K562 (cell line): ENCODE measurements at regions not wholly inside any gene's neighbourhood (a gene's known extent, or its start where the extent isn't known, plus 50 kb on each side); places are given as distances from the start of the nearest gene placed in this dataset.
A peak's percentile ranks its signal among the peaks of the same experiment; 100 is the strongest.

ENCODE experiments used
- ATAC-seq: fragments of 200-7000 bp; cut with Tn5 transposase; 3 replicates; pipeline ENCODE4 v1.9.1; 2020; ENCODE audit warnings: moderate library complexity
- BruUV-seq: library from RNA; stranded (reverse); fragments of 400-500 nt; replicated peaks from 2 replicates; lab custom pipeline; 2021; lab: Mats Ljungman, UMichigan
- CTCF ChIA-PET: fragments of 300-600 bp; formaldehyde crosslinking; extraction: SDS; loops from one replicate; lab custom pipeline; 2021; ENCODE audit warnings: low intra/inter-chr PET ratio; lab: Yijun Ruan, JAX
- POLR2A ChIA-PET: fragments of 300-600, 350-650 bp; sonication (Branson Sonifier 250); formaldehyde crosslinking; extraction: SDS; loops from one replicate; lab custom pipeline; 2021; ENCODE audit warnings: antibody characterized with exemption, inconsistent platforms; lab: Yijun Ruan, JAX
- DNase-seq, 4 experiments: peaks; one replicate each; pipeline versions ENCODE4 v3.0.0 to v3.0.0-alpha.2; 2011 to 2018; ENCODE audit warnings: low spot score in 3 of 4, mixed read lengths in 3 of 4; ENCODE audit errors: extremely low read depth in 1 of 4
- FAIRE-seq: peaks from 2 replicates; lab custom pipeline; 2011; peaks lifted over from hg19 to GRCh38; lab: Jason Lieb, UNC
- H2AFZ ChIP-seq: 2 replicates; pipeline ENCODE4 v1.6.0; 2011; ENCODE audit warnings: low read depth, low read length, control low read depth, inconsistent platforms
- H3K27ac ChIP-seq: fragments of 200-600 bp; 3 replicates; pipeline ENCODE4 v1.8.0; 2011; ENCODE audit warnings: low read depth, mild to moderate bottlenecking, control low read depth, inconsistent platforms, low read length, moderate library complexity, mixed read lengths; ENCODE audit errors: extremely low read depth
- H3K27me3 ChIP-seq, 2 experiments: fragments of 300-600 bp in 1 of 2; 2 replicates in 1 of 2; 3 replicates in 1 of 2; pipeline versions ENCODE4 v1.6.0 to v1.8.0; 2011; ENCODE audit warnings: inconsistent platforms in 2 of 2, low read length in 2 of 2, mild to moderate bottlenecking in 1 of 2, mixed read lengths in 1 of 2, moderate library complexity in 1 of 2; ENCODE audit not compliant: control insufficient read depth in 2 of 2, insufficient read depth in 2 of 2
- H3K36me3 ChIP-seq: fragments of 300-600 bp; 3 replicates; pipeline ENCODE4 v1.8.0; 2011; ENCODE audit warnings: mild to moderate bottlenecking, low read length, inconsistent platforms; ENCODE audit not compliant: control insufficient read depth, insufficient read depth
- H3K4me1 ChIP-seq, 2 experiments: fragments of 200-600 bp in 1 of 2; replicated peaks in 1 of 2; 2 replicates in 1 of 2; 3 replicates in 1 of 2; pipeline versions ENCODE4 v1.5.1 to v1.8.0; 2011; ENCODE audit warnings: inconsistent platforms in 2 of 2, low read length in 2 of 2, mild to moderate bottlenecking in 1 of 2, mixed read lengths in 1 of 2, moderate library complexity in 1 of 2; ENCODE audit not compliant: control insufficient read depth in 2 of 2, insufficient read depth in 2 of 2
- H3K4me2 ChIP-seq: 2 replicates; pipeline ENCODE4 v1.6.1; 2011; ENCODE audit warnings: low read length, control low read depth, inconsistent platforms, mixed read lengths; ENCODE audit not compliant: insufficient read depth
- H3K4me3 ChIP-seq: fragments of 200-600 bp; sonication (generic), shearing (Covaris generic); 2 replicates; pipeline ENCODE4 v1.5.1; 2016; ENCODE audit warnings: control low read depth, inconsistent platforms
- H3K79me2 ChIP-seq: fragments of 200-600 bp; 3 replicates; pipeline ENCODE4 v1.8.0; 2011; ENCODE audit warnings: low read length, inconsistent platforms; ENCODE audit not compliant: control insufficient read depth, insufficient read depth
- H3K9ac ChIP-seq, 2 experiments: 2 replicates each; pipeline versions ENCODE4 v1.6.0 to v1.6.1; 2011; ENCODE audit warnings: low read depth in 2 of 2, low read length in 2 of 2, control low read depth in 1 of 2, inconsistent platforms in 1 of 2, mild to moderate bottlenecking in 1 of 2, mixed read lengths in 1 of 2; ENCODE audit not compliant: insufficient read depth in 1 of 2
- H3K9me1 ChIP-seq: one replicate; pipeline ENCODE4 v1.6.0; 2011; ENCODE audit warnings: inconsistent platforms, mild to moderate bottlenecking, low read length, moderate library complexity; ENCODE audit not compliant: control insufficient read depth, insufficient read depth
- H3K9me3 ChIP-seq: replicated peaks from 2 replicates; pipeline ENCODE4 v1.5.1; 2011; ENCODE audit warnings: low read depth, low read length, inconsistent platforms; ENCODE audit not compliant: control insufficient read depth, insufficient read depth
- H4K20me1 ChIP-seq: replicated peaks from 2 replicates; pipeline ENCODE4 v1.6.1; 2011; ENCODE audit warnings: low read length, inconsistent platforms, mixed read lengths; ENCODE audit not compliant: control insufficient read depth, insufficient read depth
- CEBPB ChIP-seq: fragments of 450-650 bp; IDR thresholded peaks from 2 replicates; pipeline ENCODE4 v1.6.1; 2016; ENCODE audit warnings: missing genetic modification characterization, missing compliant biosample characterization
- CEBPG ChIP-seq, 3 experiments: fragments of 200-800 bp in 1 of 3; sonication (Bioruptor generic) in 1 of 3; sonication (generic) in 1 of 3; formaldehyde crosslinking in 1 of 3; IDR thresholded peaks in 2 of 3; conservative IDR thresholded peaks in 1 of 3; 2 replicates each; pipeline versions ENCODE4 v1.6.1 to v1.8.0; 2016 to 2022; ENCODE audit warnings: missing compliant biosample characterization in 2 of 3, missing genetic modification characterization in 2 of 3, mild to moderate bottlenecking in 1 of 3, missing genetic modification reagents in 1 of 3
- WGBS: fragments of 100-300 bp; shearing (Covaris generic); methylation state at CpG from one replicate; pipeline ENCODE4 v1.1.6; 2016; ENCODE audit warnings: low coverage, mixed read lengths; ENCODE audit not compliant: insufficient coverage; ENCODE audit errors: missing lambda C conversion rate; 5-methylcytosine and 5-hydroxymethylcytosine counted together
- in situ Hi-C: fragments of 300-500 bp; cut with MboI; formaldehyde crosslinking; loops from 4 replicates; pipeline ENCODE4 v1.15.0; 2018; ENCODE audit warnings: inconsistent platforms, mixed read lengths
- intact Hi-C: fragments of 100-400 bp; cut with micrococcal nuclease; formaldehyde crosslinking; loops from 2 replicates; pipeline ENCODE4 v1.14.2; 2022
- TF ChIP-seq, protein P1 (sequence below), 2 experiments: IDR thresholded peaks in 1 of 2; conservative IDR thresholded peaks in 1 of 2; 2 replicates each; pipeline ENCODE4 v1.6.1; 2016; ENCODE audit warnings: low read depth in 2 of 2, mild to moderate bottlenecking in 1 of 2, missing compliant biosample characterization in 1 of 2, missing genetic modification characterization in 1 of 2, moderate library complexity in 1 of 2

DNA sequence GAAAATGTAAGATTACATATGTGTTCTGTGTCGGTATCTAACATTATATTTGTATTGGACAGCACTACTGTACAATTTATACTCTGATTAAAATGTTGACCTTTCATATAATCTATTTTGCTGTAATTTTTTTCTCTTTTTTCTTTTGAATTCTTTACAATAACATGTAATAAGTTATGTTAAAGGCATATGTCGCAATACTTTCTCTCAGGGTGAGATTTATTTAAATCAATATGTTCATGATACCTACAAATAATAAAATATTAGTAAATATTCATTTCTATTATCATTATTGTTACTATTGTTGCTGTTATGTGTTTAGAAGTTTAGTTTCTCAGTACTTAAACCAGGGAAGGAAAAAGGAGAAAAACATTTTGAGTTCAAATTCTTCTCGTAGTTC lies 807.4 kb downstream of the STIM2 start:
- no peak overlapping the region for H2AFZ ChIP-seq
- H3K4me3 ChIP-seq: no peak overlapping the region
- CTCF ChIA-PET: no interaction called here
- no peaks in the 10 kb centered on the region; the same call in 1 of the 2 replicates for H4K20me1 ChIP-seq
- intact Hi-C loops: no loop called here
- BruUV-seq: no TSS peak
- no peaks in the 10 kb centered on the region for H3K79me2 ChIP-seq
- TF ChIP-seq, protein P1, sequence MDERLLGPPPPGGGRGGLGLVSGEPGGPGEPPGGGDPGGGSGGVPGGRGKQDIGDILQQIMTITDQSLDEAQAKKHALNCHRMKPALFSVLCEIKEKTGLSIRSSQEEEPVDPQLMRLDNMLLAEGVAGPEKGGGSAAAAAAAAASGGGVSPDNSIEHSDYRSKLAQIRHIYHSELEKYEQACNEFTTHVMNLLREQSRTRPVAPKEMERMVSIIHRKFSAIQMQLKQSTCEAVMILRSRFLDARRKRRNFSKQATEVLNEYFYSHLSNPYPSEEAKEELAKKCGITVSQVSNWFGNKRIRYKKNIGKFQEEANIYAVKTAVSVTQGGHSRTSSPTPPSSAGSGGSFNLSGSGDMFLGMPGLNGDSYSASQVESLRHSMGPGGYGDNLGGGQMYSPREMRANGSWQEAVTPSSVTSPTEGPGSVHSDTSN (CRISPR knock-in tag; IDR thresholded peaks at IDR 0.05; ENCODE audit: low read depth): no peak
- TF ChIP-seq, protein P1 (tag; conservative IDR thresholded peaks at IDR 0.05; ENCODE audit: low read depth): no peak
- no peak for TF ChIP-seq CEBPG (CRISPR knock-in tag; IDR thresholded peaks at IDR 0.05)
- peak in 1 of 2 experiments; percentile 80; a peak in 2 of 4 replicates for TF ChIP-seq CEBPG (tag; conservative IDR thresholded peaks at IDR 0.05 in 1 of 2, IDR thresholded peaks at IDR 0.05 in 1 of 2)
- TF ChIP-seq CEBPB (tag): peak; percentile 46; the same call in 1 of the 2 replicates
- TF ChIP-seq, all 486 proteins: peak for 2
- ATAC-seq (no peak), FAIRE-seq (no peak), DNase-seq (no peak)
- POLR2A ChIA-PET: no interaction called here
- Histone ChIP-seq H3K9me1 (no peaks in the 10 kb centered on the region), H3K4me1 (no peaks in the 10 kb centered on the region), H3K9ac (no peak overlapping the region), H3K27me3 (no peaks in the 10 kb centered on the region), H3K9me3 (no peaks in the 10 kb centered on the region), H3K27ac (no peak overlapping the region), H3K4me2 (no peak overlapping the region), H3K36me3 (no peaks in the 10 kb centered on the region)
- 2% methylated on average over 3 of the region's 3 CpGs for WGBS
- in situ Hi-C loops: no loop called here
